ENCODE measurements at regions not wholly inside any gene's neighbourhood (a gene's known extent, or its start where the extent isn't known, plus 50 kb on each side); places are given as distances from the start of the nearest gene placed in this dataset.
"Not testable (repeated sequence)": the region's sequence is repeated elsewhere in the genome, so short reads cannot be mapped to it uniquely, and the experiment has no call there.

GRCh38 chr19:14267224-14267741 lies 61.3 kb upstream of the ADGRL1 start:
- peaks cover 6% of the 10 kb centered on the region for H3K4me1 Mint-ChIP-seq (ENCODE audit: unreplicated experiment)
- H3K36me3 Mint-ChIP-seq (ENCODE audit: unreplicated experiment) = no peaks in the 10 kb centered on the region
- H3K4me3 Mint-ChIP-seq (ENCODE audit: unreplicated experiment) = no peak overlapping the region
- no peak for DNase-seq (ENCODE audit: extremely low spot score, unreplicated experiment)
- TF ChIP-seq CTCF (IDR thresholded peaks at IDR 0.05) = no peak
- no peaks in the 10 kb centered on the region for H3K9me3 Mint-ChIP-seq (ENCODE audit: unreplicated experiment)
- H3K27ac Mint-ChIP-seq (ENCODE audit: unreplicated experiment) = no peak overlapping the region
- H3K27me3 Mint-ChIP-seq (ENCODE audit: unreplicated experiment) = peaks cover 41% of the 10 kb centered on the region

- peaks cover 39% of the 10 kb centered on the region for H3K27me3 Mint-ChIP-seq (ENCODE audit: unreplicated experiment)
- not testable (repeated sequence) for H3K4me1 Mint-ChIP-seq (ENCODE audit: unreplicated experiment); H3K27ac Mint-ChIP-seq (ENCODE audit: unreplicated experiment); H3K36me3 Mint-ChIP-seq (ENCODE audit: unreplicated experiment); H3K4me3 Mint-ChIP-seq (ENCODE audit: unreplicated experiment); H3K9me3 Mint-ChIP-seq (ENCODE audit: unreplicated experiment); DNase-seq (ENCODE audit: extremely low spot score, unreplicated experiment)
Measured at GRCh38 chr19:14266208-14266607, 60.2 kb upstream of the ADGRL1 start.

GRCh38 chr19:14265290-14266036 lies 59.5 kb upstream of the ADGRL1 start:
- Mint-ChIP-seq H3K4me3 (ENCODE audit: unreplicated experiment) (no peak overlapping the region), H3K9me3 (ENCODE audit: unreplicated experiment) (no peaks in the 10 kb centered on the region), H3K27me3 (ENCODE audit: unreplicated experiment) (peaks cover 39% of the 10 kb centered on the region), H3K4me1 (ENCODE audit: unreplicated experiment) (peaks cover 4% of the 10 kb centered on the region), H3K36me3 (ENCODE audit: unreplicated experiment) (no peaks in the 10 kb centered on the region), H3K27ac (ENCODE audit: unreplicated experiment) (no peak overlapping the region)
- no peak for DNase-seq (ENCODE audit: extremely low spot score, unreplicated experiment)
- no peak for TF ChIP-seq CTCF (IDR thresholded peaks at IDR 0.05)

GRCh38 chr19:14255902-14256649 lies 50.1 kb upstream of the ADGRL1 start:
- H3K9me3 Mint-ChIP-seq (ENCODE audit: unreplicated experiment); DNase-seq (ENCODE audit: extremely low spot score, unreplicated experiment); H3K4me1 Mint-ChIP-seq (ENCODE audit: unreplicated experiment); H3K27me3 Mint-ChIP-seq (ENCODE audit: unreplicated experiment); H3K27ac Mint-ChIP-seq (ENCODE audit: unreplicated experiment); H3K4me3 Mint-ChIP-seq (ENCODE audit: unreplicated experiment); H3K36me3 Mint-ChIP-seq (ENCODE audit: unreplicated experiment): not testable (repeated sequence)

Measured in osteocyte (in vitro differentiated cells).